ENCODE measurements at regions not wholly inside any gene's neighbourhood (a gene's known extent, or its start where the extent isn't known, plus 50 kb on each side); places are given as distances from the start of the nearest gene placed in this dataset.

DNA sequence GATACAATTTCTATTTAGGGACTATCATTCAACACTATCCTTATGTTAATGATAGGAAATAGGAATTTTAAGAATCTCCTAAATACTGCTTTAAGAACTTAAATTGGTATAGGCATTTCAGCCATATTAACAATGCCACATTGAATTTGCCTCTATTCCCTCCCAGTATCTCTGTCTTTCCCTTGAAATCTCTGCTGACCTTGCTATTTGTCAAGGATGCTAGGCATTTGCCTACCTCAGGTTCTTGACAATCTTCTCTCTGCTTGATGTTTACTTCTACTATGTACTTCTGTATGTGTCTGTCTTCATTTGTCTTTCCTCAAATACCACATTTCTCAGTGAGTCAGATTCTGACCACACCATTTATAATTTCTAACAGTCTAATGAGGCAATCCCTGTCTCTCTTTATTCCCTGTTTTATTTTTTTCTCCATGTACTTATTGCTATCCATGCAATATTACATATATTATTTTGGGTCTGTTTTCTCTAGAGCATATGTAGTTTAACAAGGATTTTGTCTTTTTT, 1461.4 kb upstream of the CDH9 start:
- TF ChIP-seq, protein P1, sequence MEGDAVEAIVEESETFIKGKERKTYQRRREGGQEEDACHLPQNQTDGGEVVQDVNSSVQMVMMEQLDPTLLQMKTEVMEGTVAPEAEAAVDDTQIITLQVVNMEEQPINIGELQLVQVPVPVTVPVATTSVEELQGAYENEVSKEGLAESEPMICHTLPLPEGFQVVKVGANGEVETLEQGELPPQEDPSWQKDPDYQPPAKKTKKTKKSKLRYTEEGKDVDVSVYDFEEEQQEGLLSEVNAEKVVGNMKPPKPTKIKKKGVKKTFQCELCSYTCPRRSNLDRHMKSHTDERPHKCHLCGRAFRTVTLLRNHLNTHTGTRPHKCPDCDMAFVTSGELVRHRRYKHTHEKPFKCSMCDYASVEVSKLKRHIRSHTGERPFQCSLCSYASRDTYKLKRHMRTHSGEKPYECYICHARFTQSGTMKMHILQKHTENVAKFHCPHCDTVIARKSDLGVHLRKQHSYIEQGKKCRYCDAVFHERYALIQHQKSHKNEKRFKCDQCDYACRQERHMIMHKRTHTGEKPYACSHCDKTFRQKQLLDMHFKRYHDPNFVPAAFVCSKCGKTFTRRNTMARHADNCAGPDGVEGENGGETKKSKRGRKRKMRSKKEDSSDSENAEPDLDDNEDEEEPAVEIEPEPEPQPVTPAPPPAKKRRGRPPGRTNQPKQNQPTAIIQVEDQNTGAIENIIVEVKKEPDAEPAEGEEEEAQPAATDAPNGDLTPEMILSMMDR (IDR thresholded peaks at IDR 0.05; ENCODE audit: low read depth, low read length, poor library complexity, severe bottlenecking) = no peak
- no peak for TF ChIP-seq EZH2phosphoT487 (IDR thresholded peaks at IDR 0.05; ENCODE audit: borderline replicate concordance, low read length)
